Mucosa of gallbladder (tissue), 1 donor: ENCODE measurements at regions not wholly inside any gene's neighbourhood (a gene's known extent, or its start where the extent isn't known, plus 50 kb on each side); places are given as distances from the start of the nearest gene placed in this dataset.

Source experiments
- DNase-seq: peaks from one replicate; pipeline ENCODE4 v3.0.0-alpha.2; 2020; ENCODE audit warnings: low spot score
- donor health status: DM: no; HTN: no; CAD: no.

DNA sequence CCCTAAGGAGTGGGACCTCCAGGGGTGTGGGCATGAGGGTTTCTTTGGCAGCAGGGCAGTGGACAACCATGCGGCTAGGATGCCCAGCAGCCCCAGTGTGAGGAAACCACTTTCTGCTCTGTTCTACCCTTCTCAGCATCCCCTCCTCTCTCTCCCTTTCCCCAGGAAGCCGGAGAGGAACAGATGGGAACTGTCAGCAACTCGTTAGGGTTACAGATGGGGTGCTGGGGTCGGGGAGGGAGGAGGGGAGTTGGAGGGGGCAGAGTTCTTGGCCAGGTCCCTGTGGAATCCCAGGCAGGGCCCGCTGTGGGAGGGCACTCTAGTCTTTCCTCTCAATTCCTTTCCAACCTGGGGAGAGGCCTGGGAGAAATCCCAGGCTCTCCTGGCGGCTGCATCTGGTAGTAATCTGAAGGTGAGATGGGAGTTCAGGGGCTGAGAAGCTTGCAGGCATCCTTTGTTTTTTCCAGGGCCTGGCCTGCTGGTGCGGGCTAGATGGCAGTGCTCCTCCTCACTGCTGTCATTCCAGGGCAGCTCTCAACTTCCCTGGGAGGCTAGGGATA lies 93.9 kb upstream of the CSF3R start:
- DNase-seq = no peak

DNA sequence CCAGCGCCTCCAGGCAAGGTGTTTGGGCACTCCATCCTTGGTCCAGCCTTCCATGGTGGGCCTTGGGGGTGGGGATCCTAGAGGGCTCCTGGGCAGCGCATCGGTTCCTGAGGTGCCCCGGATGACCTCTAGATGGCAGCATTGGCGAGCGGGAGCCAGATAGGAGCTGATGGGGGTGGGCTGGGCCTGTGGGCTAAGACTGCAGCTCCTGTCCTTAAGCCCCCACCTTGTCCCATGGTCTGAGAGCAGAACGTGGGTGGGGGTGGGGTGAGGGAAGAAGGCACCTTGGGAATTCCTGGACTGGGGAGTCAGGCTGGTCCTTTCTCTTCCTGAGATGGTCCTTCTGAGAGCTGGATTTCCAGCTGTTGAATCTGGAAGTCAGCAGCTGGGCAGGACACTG lies 93.4 kb upstream of the CSF3R start:
- peak; percentile 31 for DNase-seq

DNA sequence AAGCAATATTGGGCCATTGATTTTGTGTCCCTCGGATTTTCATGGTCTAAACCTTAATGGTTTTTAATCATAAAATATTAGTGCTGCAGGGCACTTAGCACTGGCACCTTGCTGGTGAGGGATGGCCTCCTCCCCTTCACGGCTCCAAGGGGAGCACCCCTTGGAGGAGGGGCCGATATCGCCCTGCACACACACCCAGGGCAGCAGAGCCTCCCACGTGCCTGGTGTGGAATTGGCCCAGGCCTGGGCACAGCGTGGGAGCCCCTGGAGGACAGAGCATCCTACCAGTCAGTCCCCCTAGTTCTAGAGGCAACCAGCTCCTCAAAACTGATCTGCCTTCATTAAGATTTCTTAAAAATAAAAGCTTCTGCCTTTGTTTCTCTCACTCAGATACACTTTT lies 90.7 kb upstream of the CSF3R start:
- DNase-seq = no peak

DNA sequence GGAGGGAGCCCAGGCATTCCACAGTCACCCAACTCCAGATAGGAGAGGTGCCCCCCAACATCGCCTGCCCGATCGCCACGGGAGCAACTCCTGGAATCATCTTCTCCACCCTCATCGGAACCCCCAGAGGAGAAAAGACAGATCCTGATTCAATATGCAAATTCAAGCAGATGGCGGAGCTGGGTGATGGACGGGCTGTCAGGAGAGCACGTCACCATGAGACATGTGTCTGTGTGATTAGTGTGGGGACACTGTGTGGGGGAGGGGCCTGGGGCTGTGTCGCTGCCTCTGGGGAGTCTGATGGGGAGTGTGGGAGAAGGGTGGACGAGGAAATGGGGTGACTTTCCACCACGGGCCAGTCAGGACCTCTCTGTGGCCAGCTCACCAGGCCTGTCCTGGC lies 90.2 kb upstream of the CSF3R start:
- no peak for DNase-seq

DNA sequence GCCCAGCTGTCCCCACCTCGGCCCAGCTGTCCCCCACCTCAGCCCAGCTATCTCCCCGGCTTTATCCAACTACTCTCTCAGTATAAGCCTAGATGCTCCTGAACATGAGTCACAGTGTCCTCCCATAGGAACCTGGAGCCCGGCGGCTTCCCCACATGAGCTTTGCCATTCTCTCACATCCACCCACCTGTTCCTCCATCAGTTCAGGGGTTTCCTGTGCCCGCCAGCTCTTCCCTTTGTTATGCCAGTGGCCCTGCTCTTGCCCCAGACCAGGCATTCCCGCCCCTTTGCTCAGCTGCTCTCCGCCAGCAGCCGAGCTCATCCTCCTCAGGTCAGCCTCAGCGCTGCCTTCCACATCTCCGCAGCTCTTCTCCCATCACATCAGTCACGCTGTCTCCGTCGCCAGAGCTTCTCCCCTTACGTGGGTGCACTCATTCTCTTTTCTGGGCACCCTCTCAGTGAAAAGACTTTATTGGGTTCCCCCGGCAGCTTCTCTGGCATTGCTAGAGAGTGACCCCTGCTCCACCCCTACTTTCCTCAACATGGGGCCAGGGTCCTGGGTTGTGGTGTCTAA lies 89.5 kb upstream of the CSF3R start:
- DNase-seq = no peak

DNA sequence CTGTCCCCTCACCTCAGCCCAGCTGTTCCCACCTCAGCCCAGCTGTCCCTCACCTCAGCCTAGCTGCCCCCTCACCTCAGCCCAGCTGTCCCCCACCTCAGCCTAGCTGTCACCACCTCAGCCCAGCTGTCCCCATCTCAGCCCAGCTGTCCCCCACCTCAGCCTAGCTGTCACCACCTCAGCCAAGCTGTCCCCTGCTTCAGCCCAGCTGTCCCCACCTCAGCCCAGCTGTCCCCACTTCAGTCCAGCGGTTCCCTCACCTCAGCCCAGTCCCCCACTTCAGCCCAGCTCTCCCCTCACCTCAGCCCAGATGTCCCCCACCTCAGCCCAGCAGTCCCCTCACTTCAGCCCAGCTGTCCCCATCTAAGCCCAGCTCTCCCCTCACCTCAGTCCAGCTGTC lies 88.4 kb upstream of the CSF3R start:
- DNase-seq = no peak

DNA sequence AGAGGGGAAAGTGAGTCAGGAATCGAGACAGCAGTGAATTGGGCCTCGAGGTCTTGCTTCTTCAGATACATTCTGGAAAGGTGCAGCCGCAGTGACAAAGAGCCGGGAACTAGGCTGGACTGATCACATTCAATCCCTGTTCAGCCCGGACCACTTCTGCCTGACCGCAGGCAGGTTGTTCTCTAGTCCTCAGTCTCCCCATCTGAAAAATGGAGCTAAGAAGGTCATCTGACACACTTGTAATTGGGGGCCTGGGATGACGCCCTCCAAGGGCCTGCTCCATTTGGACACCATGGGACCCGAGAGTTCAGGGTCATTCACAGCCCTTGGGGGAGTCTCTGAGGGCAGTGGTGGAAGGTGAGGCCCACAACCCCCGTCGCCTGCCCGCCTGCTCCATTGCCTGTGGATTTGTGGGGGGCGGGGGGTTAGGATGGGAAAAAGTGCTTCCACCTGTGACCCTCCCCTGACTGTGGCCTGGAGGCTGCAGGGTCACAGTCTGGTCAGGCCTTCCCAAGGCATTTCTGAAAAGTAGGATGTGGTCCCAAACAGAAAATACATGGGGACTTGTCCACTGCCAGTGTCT lies 87.9 kb upstream of the CSF3R start:
- no peak for DNase-seq

DNA sequence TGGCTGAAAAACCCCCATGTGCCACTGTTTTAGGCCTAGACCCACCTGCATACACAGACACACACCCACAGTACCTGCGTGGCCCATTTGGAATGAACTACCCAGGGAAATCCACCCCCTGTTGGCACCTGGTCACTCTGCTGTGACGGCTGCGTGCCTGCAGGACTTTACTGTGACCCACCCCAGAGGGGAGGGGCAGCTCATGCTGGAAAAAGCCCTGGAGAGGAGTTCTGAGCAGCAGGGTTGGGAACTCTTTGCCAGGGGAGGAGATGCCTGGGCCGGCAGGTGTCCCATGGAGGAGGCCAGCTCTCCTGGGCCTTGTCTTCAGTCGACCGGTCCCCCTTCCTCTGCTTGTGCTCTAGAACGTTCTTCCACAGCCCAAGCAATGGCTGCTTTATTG lies 87.3 kb upstream of the CSF3R start:
- no peak for DNase-seq

DNA sequence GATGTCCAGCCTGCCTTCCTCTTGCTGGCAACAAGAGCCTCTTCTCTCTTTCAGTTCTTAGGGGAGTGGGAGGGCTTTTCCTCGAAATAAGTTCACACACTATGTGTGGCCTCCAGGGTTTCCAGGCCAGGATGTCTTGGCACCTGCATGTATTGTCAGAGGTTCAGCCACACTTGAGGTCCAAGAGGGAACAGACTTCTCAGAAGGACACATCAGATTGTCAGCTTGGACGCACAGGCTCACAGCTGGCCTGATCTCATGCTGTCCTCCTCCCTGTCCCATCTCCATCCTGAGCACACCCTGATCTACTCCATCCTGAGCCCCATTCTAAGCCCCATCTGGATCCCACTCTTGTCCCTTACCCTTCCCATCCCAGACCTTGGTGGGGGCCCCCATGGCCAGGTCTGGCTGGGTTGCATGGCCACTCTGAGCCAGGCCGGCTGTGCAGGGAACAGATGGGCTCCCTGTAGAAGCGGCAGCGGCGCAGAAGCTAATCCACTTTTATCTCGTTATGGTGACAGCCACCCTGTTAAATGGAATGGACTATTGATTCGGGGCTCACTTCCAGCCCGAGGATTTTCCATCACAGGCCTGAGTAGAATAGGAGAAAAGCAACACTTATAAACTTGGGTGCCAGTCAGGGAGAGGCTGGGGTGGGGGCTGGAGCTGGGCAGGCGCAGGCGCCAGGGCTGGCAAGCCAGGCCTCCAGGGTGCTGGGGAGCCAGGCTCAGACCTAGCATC lies 85.1 kb upstream of the CSF3R start:
- DNase-seq = no peak

DNA sequence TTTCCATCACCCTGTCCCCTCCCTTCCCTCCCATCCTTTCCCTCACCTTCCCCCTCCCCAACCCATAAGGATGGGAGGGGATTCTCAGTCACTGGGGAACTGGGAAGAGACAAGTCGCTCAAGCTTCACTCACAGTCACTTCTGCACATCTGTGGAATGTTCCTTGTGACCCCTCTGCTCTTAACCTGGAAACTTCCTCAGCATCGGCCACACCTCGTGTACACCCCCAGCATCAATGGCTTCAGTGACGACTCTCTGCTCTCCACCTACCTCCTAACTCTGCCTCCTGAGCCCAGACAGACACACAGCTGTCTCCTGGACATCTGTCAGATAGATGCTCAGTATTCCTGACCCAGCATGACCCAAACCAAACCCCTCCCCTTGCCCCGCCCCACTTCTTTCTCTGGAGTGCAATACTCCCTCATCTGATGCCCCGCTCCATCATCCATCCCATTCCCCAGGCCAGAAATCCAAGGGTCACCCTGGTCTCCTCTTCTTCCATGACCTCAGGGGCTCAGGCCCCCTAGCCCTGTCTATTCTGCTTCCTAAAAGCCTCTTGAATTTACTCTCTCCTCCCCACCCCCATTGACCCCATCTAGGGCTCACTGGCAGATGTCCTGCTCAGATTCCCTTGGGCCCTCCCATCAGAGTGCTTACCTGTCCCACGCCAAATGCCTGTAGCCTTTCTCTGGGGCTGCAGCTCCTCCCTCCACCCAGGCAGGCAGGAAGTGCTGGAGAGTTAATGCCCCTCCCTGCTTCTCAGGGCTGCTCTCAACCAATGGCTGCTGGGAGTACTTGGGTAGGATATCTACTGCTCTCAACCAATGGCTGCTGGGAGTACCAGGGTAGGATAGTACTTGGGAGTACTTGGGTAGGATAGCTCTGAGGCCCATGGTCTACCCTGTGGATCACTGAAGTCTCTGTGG lies 83.1 kb upstream of the CSF3R start:
- no peak for DNase-seq

DNA sequence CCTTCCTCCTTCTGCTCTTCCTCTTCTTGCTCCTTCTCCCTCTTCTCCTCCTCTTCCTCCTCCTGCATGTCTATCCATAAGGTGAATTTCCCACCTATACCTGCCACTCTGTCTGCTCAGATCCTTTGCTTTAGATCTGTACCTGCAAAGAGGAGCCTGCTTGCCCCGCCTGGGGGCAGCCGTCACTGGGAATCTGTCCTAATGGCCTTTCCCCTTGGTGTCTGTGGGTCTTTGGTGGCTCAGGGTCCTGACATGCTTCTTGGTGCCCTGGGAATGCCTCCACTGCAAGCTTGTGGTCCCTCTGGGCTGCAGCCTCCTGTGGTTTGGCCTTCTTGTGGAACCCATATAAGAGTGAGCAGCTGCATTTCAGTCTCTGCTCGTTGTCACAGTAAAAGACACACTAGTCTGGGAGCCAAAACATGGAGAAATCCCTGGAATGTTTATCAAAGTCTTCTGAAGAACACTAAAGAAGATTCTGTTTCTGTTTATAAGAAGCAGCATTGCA lies 79.5 kb upstream of the CSF3R start:
- no peak for DNase-seq

DNA sequence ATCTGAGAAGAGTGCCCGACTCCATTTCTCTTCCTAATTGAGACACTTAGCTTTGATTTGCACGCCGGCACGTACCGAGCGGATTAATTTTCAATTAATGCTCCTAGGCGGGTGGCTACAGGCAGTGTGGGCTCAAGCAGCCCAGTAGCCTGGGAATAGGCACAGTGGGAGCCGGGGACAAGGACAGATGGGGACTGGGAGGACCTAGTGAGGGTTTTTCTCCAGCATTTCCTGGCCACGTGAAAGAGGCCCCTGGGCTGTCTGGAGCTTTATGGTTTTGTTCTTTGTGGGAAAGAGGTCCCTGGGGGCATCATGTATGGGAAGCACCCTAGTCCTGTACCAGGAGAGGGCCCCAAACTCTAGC lies 78.6 kb upstream of the CSF3R start:
- no peak for DNase-seq

DNA sequence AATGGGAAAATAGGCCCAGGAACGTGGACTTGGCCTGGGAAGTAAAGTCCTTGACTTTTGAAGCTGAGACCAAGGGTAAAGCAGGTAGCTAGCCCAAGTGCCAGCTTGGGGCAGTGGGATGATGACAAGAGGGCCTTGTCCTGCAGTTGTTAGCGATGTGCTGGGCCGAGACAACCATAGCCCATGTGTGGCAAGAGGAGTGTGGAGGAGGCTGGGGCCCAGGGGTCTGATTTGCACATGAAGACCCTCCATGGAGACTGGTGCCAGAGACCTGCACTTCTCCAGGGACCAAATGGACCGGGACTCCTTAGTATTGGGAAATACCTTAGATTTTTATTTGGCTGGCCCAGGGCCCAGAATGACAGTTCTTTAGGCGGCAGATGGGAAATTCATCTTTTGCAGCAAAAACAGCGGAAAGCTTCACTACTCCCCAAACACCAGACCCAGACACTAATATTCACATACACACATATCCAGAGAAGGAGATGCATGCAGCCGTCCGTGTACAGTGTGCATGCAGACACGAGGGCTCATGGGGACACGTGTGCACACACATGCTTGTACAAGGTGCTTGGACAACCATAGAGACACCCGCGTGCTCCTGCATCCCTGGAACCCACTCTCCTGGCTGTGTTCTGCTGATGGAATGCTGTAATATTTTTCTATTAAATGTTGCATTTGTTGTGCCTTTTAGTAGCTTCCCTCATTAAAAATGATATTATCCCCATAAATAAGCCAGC lies 78.1 kb upstream of the CSF3R start:
- no peak for DNase-seq

DNA sequence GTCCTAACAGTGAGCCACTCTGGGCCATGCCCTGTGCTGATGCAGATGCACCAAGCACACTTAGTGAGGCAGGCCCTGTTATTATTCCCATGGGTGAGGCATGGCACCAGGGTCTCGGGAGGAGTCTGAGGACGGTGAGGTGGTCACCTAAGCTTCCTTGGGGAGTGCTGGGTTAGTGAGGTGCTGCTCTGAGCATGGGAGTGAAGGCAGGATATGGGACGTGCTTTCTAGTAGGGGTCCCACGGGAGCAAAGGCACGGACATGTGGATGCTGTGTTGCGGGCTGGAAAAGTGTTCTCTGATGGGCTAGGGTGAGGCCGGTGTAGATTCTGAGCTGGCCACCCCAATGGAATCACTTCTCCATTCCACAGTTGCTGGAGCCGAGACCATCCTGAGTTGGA lies 77.5 kb upstream of the CSF3R start:
- no peak for DNase-seq

DNA sequence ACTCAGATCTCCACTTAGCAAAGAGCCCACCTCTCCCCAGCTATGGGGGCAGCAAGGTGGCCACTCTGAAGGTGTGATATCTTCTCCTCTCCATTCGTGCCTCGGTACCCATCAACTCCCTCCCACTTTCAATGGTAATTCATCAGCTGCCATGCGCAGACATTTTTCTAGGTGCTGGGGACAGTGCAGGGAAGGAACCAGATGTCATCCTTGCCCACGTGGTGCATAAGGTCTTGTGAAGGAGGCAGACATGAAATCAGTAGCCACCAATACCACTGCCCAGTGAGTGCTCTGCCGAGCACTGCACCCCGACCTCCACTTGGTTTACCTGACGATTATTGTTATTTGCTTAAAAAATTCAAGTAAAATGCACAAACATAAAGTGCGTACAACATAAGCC lies 76.3 kb upstream of the CSF3R start:
- DNase-seq = no peak

DNA sequence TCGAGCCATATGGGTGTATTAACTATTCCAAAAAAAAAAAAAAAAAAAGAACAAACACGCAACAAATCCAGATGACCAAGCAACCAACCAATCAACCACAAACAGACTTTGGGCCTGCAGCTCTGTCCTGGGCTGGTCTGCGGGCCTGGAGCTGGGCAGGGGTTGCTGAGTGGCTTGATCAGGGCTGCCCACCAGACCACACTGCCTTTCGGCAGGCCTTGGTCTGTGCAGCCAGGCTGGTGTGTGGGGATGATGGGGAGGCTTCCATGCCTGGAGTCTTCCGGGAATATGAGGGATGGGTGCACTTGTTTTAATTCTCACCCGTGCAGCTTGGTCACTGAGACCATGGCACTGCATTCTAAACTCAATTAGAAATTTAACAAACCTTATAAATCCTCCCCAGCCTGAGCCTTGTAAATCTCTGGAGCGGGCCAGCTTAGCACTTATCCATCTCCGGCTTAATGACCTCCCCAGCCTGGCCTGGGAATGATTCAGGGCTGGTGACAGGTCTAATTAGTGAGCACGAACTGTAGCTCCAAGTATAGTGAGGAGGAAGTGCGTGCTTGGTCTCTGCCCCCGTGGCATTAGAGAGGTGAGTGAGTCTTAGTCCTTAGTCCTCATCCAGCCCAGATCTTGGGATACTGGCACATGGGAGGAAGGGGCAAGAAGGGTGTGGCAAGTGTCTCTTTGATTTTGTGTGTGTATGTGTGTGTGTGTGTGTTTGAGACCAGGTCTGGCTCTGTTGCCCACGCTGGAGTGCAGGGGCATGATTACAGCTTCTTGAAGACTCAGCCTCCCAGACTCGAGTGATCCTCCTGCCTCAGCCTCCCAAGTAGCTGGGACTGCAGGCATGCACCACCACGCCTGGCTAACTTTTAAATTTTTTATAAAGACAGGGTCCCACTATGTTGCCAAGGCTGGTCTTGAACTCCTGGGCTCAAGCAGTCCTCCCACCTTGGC lies 74.6 kb upstream of the CSF3R start:
- DNase-seq = no peak

DNA sequence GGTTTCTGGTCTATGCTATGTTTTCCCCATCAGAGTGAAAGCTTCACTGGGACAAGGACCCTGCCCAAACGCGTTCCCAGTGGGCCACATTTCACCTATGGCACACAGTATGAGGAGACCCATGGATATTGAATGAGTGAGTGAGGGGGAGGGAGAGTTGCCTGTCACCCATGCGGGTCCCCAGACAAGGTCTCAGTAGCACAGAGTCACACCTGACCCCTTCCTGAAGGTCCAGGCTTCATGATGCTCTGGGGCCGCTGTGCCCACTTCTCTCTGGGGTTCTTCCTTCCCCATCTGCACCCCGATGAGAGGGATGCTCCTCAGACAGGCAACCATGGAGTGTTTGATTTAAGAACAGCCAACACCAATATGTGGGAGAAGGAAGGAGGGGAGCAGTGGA lies 72.3 kb upstream of the CSF3R start:
- DNase-seq = no peak

DNA sequence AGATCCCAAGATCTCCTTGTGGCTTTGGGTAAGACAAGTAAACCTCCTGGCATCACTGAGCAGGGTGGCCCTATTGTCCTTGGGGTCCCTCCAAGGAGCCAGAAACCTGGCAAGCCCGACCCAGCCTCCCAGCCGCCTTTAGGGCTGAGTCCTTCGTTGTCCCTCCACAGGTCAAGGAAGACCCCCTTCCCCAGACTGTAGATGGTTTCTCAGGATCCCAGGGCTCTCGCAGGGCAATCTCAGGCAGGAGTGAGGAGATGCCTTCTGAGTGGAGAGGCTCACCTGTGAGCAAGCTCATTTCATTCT lies 71.6 kb upstream of the CSF3R start:
- no peak for DNase-seq

DNA sequence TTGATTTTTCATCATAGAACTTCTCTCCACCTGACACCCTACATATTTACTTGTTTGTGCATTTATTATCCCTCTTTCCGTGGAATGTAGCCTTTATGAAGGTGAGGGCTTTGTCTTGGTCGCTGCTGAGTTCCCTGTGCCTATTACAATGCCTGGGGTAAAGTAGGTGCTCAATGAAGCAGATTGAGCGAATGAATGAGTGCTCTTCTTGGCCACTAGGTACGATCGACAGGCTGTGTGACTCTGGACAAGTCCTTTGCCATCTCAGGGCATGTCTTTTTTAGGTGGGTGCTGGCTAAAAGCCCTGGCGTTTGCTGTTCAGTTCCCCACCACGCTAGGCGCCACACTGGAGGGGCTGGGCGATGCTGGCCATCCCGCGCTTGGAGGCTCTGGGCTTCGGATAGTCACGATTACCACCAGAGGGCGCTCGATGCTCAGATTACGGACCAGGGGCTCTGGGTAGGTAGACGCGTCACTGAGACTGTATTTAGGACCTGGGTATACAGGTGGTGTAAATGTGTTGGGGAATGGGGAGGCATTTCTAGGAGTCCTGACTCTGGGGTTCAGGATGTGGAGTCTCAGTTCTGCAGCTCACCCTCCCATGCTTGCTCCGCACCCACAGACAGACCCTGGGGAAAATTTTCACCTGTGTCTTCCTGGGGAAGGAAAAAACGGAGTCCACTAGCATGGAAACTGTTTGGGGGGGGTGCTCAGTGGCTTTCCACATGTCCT lies 71.0 kb upstream of the CSF3R start:
- peak; percentile 42 for DNase-seq
